Astrocyte (in vitro differentiated cells and primary cell): ENCODE measurements at regions not wholly inside any gene's neighbourhood (a gene's known extent, or its start where the extent isn't known, plus 50 kb on each side); places are given as distances from the start of the nearest gene placed in this dataset.
"Not testable (repeated sequence)": the region's sequence is repeated elsewhere in the genome, so short reads cannot be mapped to it uniquely, and the experiment has no call there.

Experiments used
- EZH2 ChIP-seq: IDR thresholded peaks from 2 replicates; pipeline ENCODE4 v1.6.1; 2012; ENCODE audit warnings: mild to moderate bottlenecking, low read length, inconsistent platforms; ENCODE audit not compliant: insufficient read depth
- TF ChIP-seq, protein P1 (sequence below): IDR thresholded peaks from 2 replicates; pipeline ENCODE4 v1.5.1; 2011; ENCODE audit warnings: low read depth, mild to moderate bottlenecking, inconsistent platforms, low read length, moderate library complexity; ENCODE audit not compliant: insufficient read depth

- TF ChIP-seq, protein P1, sequence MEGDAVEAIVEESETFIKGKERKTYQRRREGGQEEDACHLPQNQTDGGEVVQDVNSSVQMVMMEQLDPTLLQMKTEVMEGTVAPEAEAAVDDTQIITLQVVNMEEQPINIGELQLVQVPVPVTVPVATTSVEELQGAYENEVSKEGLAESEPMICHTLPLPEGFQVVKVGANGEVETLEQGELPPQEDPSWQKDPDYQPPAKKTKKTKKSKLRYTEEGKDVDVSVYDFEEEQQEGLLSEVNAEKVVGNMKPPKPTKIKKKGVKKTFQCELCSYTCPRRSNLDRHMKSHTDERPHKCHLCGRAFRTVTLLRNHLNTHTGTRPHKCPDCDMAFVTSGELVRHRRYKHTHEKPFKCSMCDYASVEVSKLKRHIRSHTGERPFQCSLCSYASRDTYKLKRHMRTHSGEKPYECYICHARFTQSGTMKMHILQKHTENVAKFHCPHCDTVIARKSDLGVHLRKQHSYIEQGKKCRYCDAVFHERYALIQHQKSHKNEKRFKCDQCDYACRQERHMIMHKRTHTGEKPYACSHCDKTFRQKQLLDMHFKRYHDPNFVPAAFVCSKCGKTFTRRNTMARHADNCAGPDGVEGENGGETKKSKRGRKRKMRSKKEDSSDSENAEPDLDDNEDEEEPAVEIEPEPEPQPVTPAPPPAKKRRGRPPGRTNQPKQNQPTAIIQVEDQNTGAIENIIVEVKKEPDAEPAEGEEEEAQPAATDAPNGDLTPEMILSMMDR = not testable (repeated sequence)
- TF ChIP-seq EZH2 = not testable (repeated sequence)
Measured at GRCh38 chr21:31819692-31820091, 53.1 kb upstream of the HUNK start.
